ENCODE measurements at regions not wholly inside any gene's neighbourhood (a gene's known extent, or its start where the extent isn't known, plus 50 kb on each side); places are given as distances from the start of the nearest gene placed in this dataset.

- DNase-seq, result no peak
Observed at GRCh38 chr6:6376845-6377244, 56.4 kb upstream of the F13A1 start.

- peak in 1 of 2 donors; percentile 79 for DNase-seq
Observed at GRCh38 chr6:6377621-6378020, 57.2 kb upstream of the F13A1 start.

- DNase-seq, result peak; percentile 66 to 78
Observed at GRCh38 chr6:6379573-6379972, 59.1 kb upstream of the F13A1 start.

GRCh38 chr6:6384520-6384919 lies 64.1 kb upstream of the F13A1 start:
- DNase-seq, result no peak

- peak; percentile 87 to 96 for DNase-seq
Observed at GRCh38 chr6:6386010-6386409, 65.5 kb upstream of the F13A1 start.

- no peak for DNase-seq
Observed at GRCh38 chr6:6390849-6391602, 70.6 kb upstream of the F13A1 start.

GRCh38 chr6:6392214-6393068 lies 72.0 kb upstream of the F13A1 start:
- DNase-seq, result no peak

GRCh38 chr6:6393069-6393529 lies 72.6 kb upstream of the F13A1 start:
- DNase-seq, result no peak

GRCh38 chr6:6395581-6396197 lies 75.2 kb upstream of the F13A1 start:
- peak; percentile 92 for DNase-seq

GRCh38 chr6:6397842-6398241 lies 77.4 kb upstream of the F13A1 start:
- peak in 1 of 2 donors; percentile 34 for DNase-seq

- no peak for DNase-seq
Observed at GRCh38 chr6:6399568-6399967, 79.1 kb upstream of the F13A1 start.

GRCh38 chr6:6401401-6401800 lies 80.9 kb upstream of the F13A1 start:
- DNase-seq, result no peak

GRCh38 chr6:6402006-6402405 lies 81.5 kb upstream of the F13A1 start:
- peak; percentile 38 to 44 for DNase-seq

GRCh38 chr6:6402591-6402990 lies 82.1 kb upstream of the F13A1 start:
- DNase-seq, result peak in 1 of 2 donors; percentile 56

GRCh38 chr6:6405031-6405430 lies 84.6 kb upstream of the F13A1 start:
- no peak for DNase-seq

GRCh38 chr6:6405997-6406714 lies 85.7 kb upstream of the F13A1 start:
- no peak for DNase-seq

- DNase-seq, result no peak
Observed at GRCh38 chr6:6406715-6407070, 86.2 kb upstream of the F13A1 start.

GRCh38 chr6:6407071-6407741 lies 86.7 kb upstream of the F13A1 start:
- DNase-seq, result no peak

- no peak for DNase-seq
Observed at GRCh38 chr6:6409397-6410030, 89.1 kb upstream of the F13A1 start.

- no peak for DNase-seq
Observed at GRCh38 chr6:6411115-6411514, 90.7 kb upstream of the F13A1 start.

GRCh38 chr6:6412221-6412620 lies 91.8 kb upstream of the F13A1 start:
- DNase-seq, result no peak

- no peak for DNase-seq
Observed at GRCh38 chr6:6412700-6413099, 92.2 kb upstream of the F13A1 start.

Data from inflammatory macrophage (primary cell).